ENCODE measurements at regions not wholly inside any gene's neighbourhood (a gene's known extent, or its start where the extent isn't known, plus 50 kb on each side); places are given as distances from the start of the nearest gene placed in this dataset.

DNA sequence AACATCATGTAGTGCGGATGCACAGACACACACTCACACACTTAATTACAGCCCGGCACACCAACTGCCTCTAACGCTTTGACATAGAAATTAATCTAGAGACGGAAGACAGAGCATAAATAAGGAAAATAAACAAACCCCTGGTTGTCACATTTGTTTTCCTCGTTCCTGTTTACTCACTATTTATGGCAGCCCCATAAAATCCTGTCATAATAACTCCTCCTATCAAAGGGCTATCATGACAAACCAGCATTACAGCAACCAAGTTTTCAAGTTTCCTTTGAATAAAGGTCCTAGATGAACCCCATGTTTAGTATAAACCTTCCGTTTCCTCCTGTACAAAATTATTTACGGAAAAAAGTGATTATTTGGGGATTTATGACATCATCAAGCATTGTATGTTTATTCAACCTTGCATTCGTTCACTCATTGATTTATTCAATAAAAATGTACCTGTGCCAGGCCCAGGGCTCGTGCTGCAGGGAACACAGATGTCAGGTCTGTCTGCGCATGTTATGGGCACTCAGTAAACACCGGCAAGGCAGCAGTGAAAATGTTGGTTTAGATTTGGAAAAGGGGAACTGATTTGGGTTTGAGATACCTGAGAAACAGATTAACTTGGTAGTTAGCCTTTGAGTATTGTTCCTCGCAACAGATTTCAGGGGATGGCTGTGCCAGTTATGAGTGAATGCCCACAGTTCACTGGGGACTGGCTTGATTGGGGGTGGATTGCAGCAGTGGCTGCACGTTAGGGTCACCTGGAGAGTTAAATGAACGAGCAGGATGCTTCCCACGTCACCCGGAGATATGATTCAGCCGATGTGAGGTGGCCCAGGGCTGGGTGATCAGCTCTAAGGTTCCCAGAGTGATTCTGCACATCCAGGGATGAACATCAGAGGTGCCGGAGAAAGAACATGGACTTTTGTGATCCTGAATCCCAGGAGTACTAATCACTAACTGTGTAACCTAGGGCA, 295.3 kb upstream of the FOXQ1 start:
- TF ChIP-seq, protein P1, sequence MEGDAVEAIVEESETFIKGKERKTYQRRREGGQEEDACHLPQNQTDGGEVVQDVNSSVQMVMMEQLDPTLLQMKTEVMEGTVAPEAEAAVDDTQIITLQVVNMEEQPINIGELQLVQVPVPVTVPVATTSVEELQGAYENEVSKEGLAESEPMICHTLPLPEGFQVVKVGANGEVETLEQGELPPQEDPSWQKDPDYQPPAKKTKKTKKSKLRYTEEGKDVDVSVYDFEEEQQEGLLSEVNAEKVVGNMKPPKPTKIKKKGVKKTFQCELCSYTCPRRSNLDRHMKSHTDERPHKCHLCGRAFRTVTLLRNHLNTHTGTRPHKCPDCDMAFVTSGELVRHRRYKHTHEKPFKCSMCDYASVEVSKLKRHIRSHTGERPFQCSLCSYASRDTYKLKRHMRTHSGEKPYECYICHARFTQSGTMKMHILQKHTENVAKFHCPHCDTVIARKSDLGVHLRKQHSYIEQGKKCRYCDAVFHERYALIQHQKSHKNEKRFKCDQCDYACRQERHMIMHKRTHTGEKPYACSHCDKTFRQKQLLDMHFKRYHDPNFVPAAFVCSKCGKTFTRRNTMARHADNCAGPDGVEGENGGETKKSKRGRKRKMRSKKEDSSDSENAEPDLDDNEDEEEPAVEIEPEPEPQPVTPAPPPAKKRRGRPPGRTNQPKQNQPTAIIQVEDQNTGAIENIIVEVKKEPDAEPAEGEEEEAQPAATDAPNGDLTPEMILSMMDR (IDR thresholded peaks at IDR 0.05; ENCODE audit: poor library complexity): no peak
- no peak for TF ChIP-seq EZH2phosphoT487 (IDR thresholded peaks at IDR 0.05; ENCODE audit: low read depth, severe bottlenecking, unreplicated experiment)

Data from hepatocyte (in vitro differentiated cells).